Renal cortical epithelial cell (primary cell): ENCODE measurements at regions not wholly inside any gene's neighbourhood (a gene's known extent, or its start where the extent isn't known, plus 50 kb on each side); places are given as distances from the start of the nearest gene placed in this dataset.

ENCODE experiments used
- DNase-seq: peaks from one replicate; pipeline ENCODE4 v3.0.0-alpha.2; 2011; ENCODE audit warnings: low read depth

- no peak for DNase-seq
These were observed 1093.6 kb upstream of the B3GALT2 start for GRCh38 chr1:194279975-194280374.

- DNase-seq: peak; percentile 23
These were observed 1091.5 kb upstream of the B3GALT2 start for GRCh38 chr1:194277927-194278326.

- no peak for DNase-seq
These were observed 1087.2 kb upstream of the B3GALT2 start for GRCh38 chr1:194273660-194274059.

GRCh38 chr1:194268839-194269238 lies 1082.4 kb upstream of the B3GALT2 start:
- peak; percentile 33 for DNase-seq

GRCh38 chr1:194267021-194267420 lies 1080.6 kb upstream of the B3GALT2 start:
- DNase-seq: no peak

- no peak for DNase-seq
These were observed 1069.6 kb upstream of the B3GALT2 start for GRCh38 chr1:194256010-194256409.

GRCh38 chr1:194252199-194252598 lies 1065.8 kb upstream of the B3GALT2 start:
- DNase-seq: no peak

GRCh38 chr1:194241215-194241614 lies 1054.8 kb upstream of the B3GALT2 start:
- DNase-seq: no peak

- no peak for DNase-seq
These were observed 1046.7 kb upstream of the B3GALT2 start for GRCh38 chr1:194233069-194233468.

GRCh38 chr1:194230351-194231144 lies 1044.1 kb upstream of the B3GALT2 start:
- no peak for DNase-seq

- DNase-seq: no peak
These were observed 1042.0 kb upstream of the B3GALT2 start for GRCh38 chr1:194228427-194228826.

- peak; percentile 23 for DNase-seq
These were observed 1040.7 kb upstream of the B3GALT2 start for GRCh38 chr1:194227161-194227560.

GRCh38 chr1:194225821-194226220 lies 1039.4 kb upstream of the B3GALT2 start:
- DNase-seq: no peak

- no peak for DNase-seq
These were observed 1037.2 kb upstream of the B3GALT2 start for GRCh38 chr1:194223596-194223995.

GRCh38 chr1:194215448-194215847 lies 1029.0 kb upstream of the B3GALT2 start:
- no peak for DNase-seq

- DNase-seq: no peak
These were observed 1028.3 kb upstream of the B3GALT2 start for GRCh38 chr1:194214735-194215134.

- DNase-seq: no peak
These were observed 1023.5 kb upstream of the B3GALT2 start for GRCh38 chr1:194209920-194210319.

- DNase-seq: no peak
These were observed 1022.3 kb upstream of the B3GALT2 start for GRCh38 chr1:194208674-194209073.

- DNase-seq: no peak
These were observed 1010.1 kb upstream of the B3GALT2 start for GRCh38 chr1:194196562-194196961.

- no peak for DNase-seq
These were observed 1008.3 kb upstream of the B3GALT2 start for GRCh38 chr1:194194724-194195123.

- DNase-seq: no peak
These were observed 998.6 kb upstream of the B3GALT2 start for GRCh38 chr1:194184974-194185373.

GRCh38 chr1:194184425-194184824 lies 998.0 kb upstream of the B3GALT2 start:
- no peak for DNase-seq

- DNase-seq: no peak
These were observed 995.4 kb upstream of the B3GALT2 start for GRCh38 chr1:194181845-194182244.

GRCh38 chr1:194176212-194176611 lies 989.8 kb upstream of the B3GALT2 start:
- peak; percentile 10 for DNase-seq
